ENCODE measurements at regions not wholly inside any gene's neighbourhood (a gene's known extent, or its start where the extent isn't known, plus 50 kb on each side); places are given as distances from the start of the nearest gene placed in this dataset.

- H2AFZ ChIP-seq: no peak overlapping the region
- no peak overlapping the region for H3K4me3 ChIP-seq
- no peaks in the 10 kb centered on the region for H3K79me2 ChIP-seq (replicated peaks; ENCODE audit: insufficient read depth)
- H3K4me1 ChIP-seq (ENCODE audit: insufficient read depth): no peaks in the 10 kb centered on the region
- no peak overlapping the region for H3K4me3 Mint-ChIP-seq
- peaks cover 2% of the 10 kb centered on the region for H3K27me3 Mint-ChIP-seq (ENCODE audit: insufficient read depth, low read depth, poor library complexity)
- no peaks in the 10 kb centered on the region for H3K9me2 ChIP-seq (ENCODE audit: insufficient read depth)
- no peaks in the 10 kb centered on the region for H3F3A ChIP-seq (replicated peaks; ENCODE audit: low read depth)
- no peaks in the 10 kb centered on the region for H3K4me1 Mint-ChIP-seq
- peaks cover 2% of the 10 kb centered on the region; the same call in 1 of the 2 replicates for H3K36me3 ChIP-seq (ENCODE audit: insufficient read depth)
- no peak overlapping the region for H3K4me2 ChIP-seq
- no peak overlapping the region for H3K27ac ChIP-seq (ENCODE audit: low read depth)
- H3K36me3 Mint-ChIP-seq (ENCODE audit: low read depth): no peaks in the 10 kb centered on the region
- no peak for TF ChIP-seq CREB1 (CRISPR knock-in tag; IDR thresholded peaks at IDR 0.05; ENCODE audit: low read depth)
- H3K27me3 ChIP-seq (ENCODE audit: insufficient read depth): no peaks in the 10 kb centered on the region
- no peak overlapping the region for H3K27ac Mint-ChIP-seq
- no peaks in the 10 kb centered on the region for H3K9me3 Mint-ChIP-seq
- no peaks in the 10 kb centered on the region for H4K20me1 ChIP-seq (replicated peaks; ENCODE audit: insufficient read depth)
- ATAC-seq: no peak
- DNase-seq (ENCODE audit: low spot score): no peak
Observed at GRCh38 chr7:156402255-156402654, 238.3 kb upstream of the RNF32 start.

- no peak overlapping the region for H3K4me2 ChIP-seq
- TF ChIP-seq EZH2phosphoT487 (IDR thresholded peaks at IDR 0.05; ENCODE audit: unreplicated experiment) (no peak), NANOG (IDR thresholded peaks at IDR 0.05; ENCODE audit: borderline replicate concordance) (no peak), JUNB (IDR thresholded peaks at IDR 0.05; ENCODE audit: unreplicated experiment) (no peak), POLR2AphosphoS5 (IDR thresholded peaks at IDR 0.05; ENCODE audit: low read depth) (no peak), CTCF (conservative IDR thresholded peaks at IDR 0.05; ENCODE audit: low read depth in 2 of 2) (no peak), REST (IDR thresholded peaks at IDR 0.05; ENCODE audit: unreplicated experiment) (no peak), EZH2 (IDR thresholded peaks at IDR 0.05; ENCODE audit: low read depth, unreplicated experiment) (no peak), ETS1 (IDR thresholded peaks at IDR 0.05) (no peak), ZNF331 (CRISPR knock-in tag; IDR thresholded peaks at IDR 0.05; ENCODE audit: low read depth) (no peak)
Observed at GRCh38 chr7:156401617-156402016, 239.0 kb upstream of the RNF32 start.

More at GRCh38 chr7:156401617-156402016, 239.0 kb upstream of the RNF32 start:
- no peak overlapping the region for H3K27ac Mint-ChIP-seq
- Histone ChIP-seq H3K4me1 (ENCODE audit: insufficient read depth) (no peaks in the 10 kb centered on the region), H3K27ac (ENCODE audit: low read depth) (no peak overlapping the region), H3K36me3 (ENCODE audit: insufficient read depth) (peaks cover 2% of the 10 kb centered on the region; the same call in 1 of the 2 replicates), H3K9me2 (ENCODE audit: insufficient read depth) (no peaks in the 10 kb centered on the region), H3K27me3 (ENCODE audit: insufficient read depth) (no peaks in the 10 kb centered on the region), H3K79me2 (replicated peaks; ENCODE audit: insufficient read depth) (no peaks in the 10 kb centered on the region), H3K4me3 (no peak overlapping the region), H4K20me1 (replicated peaks; ENCODE audit: insufficient read depth) (no peaks in the 10 kb centered on the region), H3F3A (replicated peaks; ENCODE audit: low read depth) (no peaks in the 10 kb centered on the region), H2AFZ (no peak overlapping the region)
- H3K4me3 Mint-ChIP-seq: no peak overlapping the region
- no peak for ATAC-seq
- peaks cover 2% of the 10 kb centered on the region for H3K27me3 Mint-ChIP-seq (ENCODE audit: insufficient read depth, low read depth, poor library complexity)
- no peaks in the 10 kb centered on the region for H3K4me1 Mint-ChIP-seq
- H3K9me3 Mint-ChIP-seq: no peaks in the 10 kb centered on the region
- DNase-seq (ENCODE audit: low spot score): no peak
- no peaks in the 10 kb centered on the region for H3K36me3 Mint-ChIP-seq (ENCODE audit: low read depth)

All from GM23338 (cell line).